ENCODE measurements at regions not wholly inside any gene's neighbourhood (a gene's known extent, or its start where the extent isn't known, plus 50 kb on each side); places are given as distances from the start of the nearest gene placed in this dataset.

GRCh38 chr1:195799016-195799415 is 809.2 kb downstream of the KCNT2 start:
- no peaks in the 10 kb centered on the region for H3K79me2 ChIP-seq (ENCODE audit: control insufficient read depth, low read length)
- TF ChIP-seq CTCF (IDR thresholded peaks at IDR 0.05; ENCODE audit: low read depth, low read length, poor library complexity, severe bottlenecking), result no peak
- no peak for TF ChIP-seq EZH2phosphoT487 (IDR thresholded peaks at IDR 0.05; ENCODE audit: borderline replicate concordance, low read length)
- H3K36me3 ChIP-seq (ENCODE audit: control insufficient read depth, low read length), result no peaks in the 10 kb centered on the region
- H3K4me3 ChIP-seq (ENCODE audit: low read length), result no peak overlapping the region
- no peaks in the 10 kb centered on the region for H4K20me1 ChIP-seq (ENCODE audit: control insufficient read depth, insufficient read depth, low read depth, low read length)
- H3K4me2 ChIP-seq (ENCODE audit: low read length), result no peak overlapping the region
- no peaks in the 10 kb centered on the region for H3K27me3 ChIP-seq (ENCODE audit: control insufficient read depth, low read length)
- no peak overlapping the region for H3K27ac ChIP-seq (ENCODE audit: low read depth, low read length)
- no peaks in the 10 kb centered on the region for H3K4me1 ChIP-seq (ENCODE audit: control insufficient read depth, low read length)
- no peaks in the 10 kb centered on the region for H3K9me2 ChIP-seq (replicated peaks; ENCODE audit: control insufficient read depth, low read length)
- H3K9me3 ChIP-seq (ENCODE audit: control insufficient read depth, insufficient read depth, low read length), result no peaks in the 10 kb centered on the region
- H3F3A ChIP-seq (ENCODE audit: control insufficient read depth, insufficient read depth), result no peaks in the 10 kb centered on the region

GRCh38 chr1:195794225-195794624 is 814.0 kb downstream of the KCNT2 start:
- Histone ChIP-seq H3F3A (ENCODE audit: control insufficient read depth, insufficient read depth) (no peaks in the 10 kb centered on the region), H3K79me2 (ENCODE audit: control insufficient read depth, low read length) (no peaks in the 10 kb centered on the region), H4K20me1 (ENCODE audit: control insufficient read depth, insufficient read depth, low read depth, low read length) (no peaks in the 10 kb centered on the region), H3K36me3 (ENCODE audit: control insufficient read depth, low read length) (no peaks in the 10 kb centered on the region), H3K4me3 (ENCODE audit: low read length) (no peak overlapping the region), H3K27me3 (ENCODE audit: control insufficient read depth, low read length) (no peaks in the 10 kb centered on the region), H3K9me2 (replicated peaks; ENCODE audit: control insufficient read depth, low read length) (no peaks in the 10 kb centered on the region), H3K4me2 (ENCODE audit: low read length) (no peak overlapping the region), H3K9me3 (ENCODE audit: control insufficient read depth, insufficient read depth, low read length) (peaks cover 10% of the 10 kb centered on the region; the same call in 1 of the 2 replicates), H3K27ac (ENCODE audit: low read depth, low read length) (no peak overlapping the region), H3K4me1 (ENCODE audit: control insufficient read depth, low read length) (no peaks in the 10 kb centered on the region)
- TF ChIP-seq CTCF (IDR thresholded peaks at IDR 0.05; ENCODE audit: low read depth, low read length, poor library complexity, severe bottlenecking), result no peak
- TF ChIP-seq EZH2phosphoT487 (IDR thresholded peaks at IDR 0.05; ENCODE audit: borderline replicate concordance, low read length), result no peak

- Histone ChIP-seq H4K20me1 (ENCODE audit: control insufficient read depth, insufficient read depth, low read depth, low read length) (no peaks in the 10 kb centered on the region), H3K9me3 (ENCODE audit: control insufficient read depth, insufficient read depth, low read length) (peaks cover 10% of the 10 kb centered on the region; the same call in 1 of the 2 replicates), H3K36me3 (ENCODE audit: control insufficient read depth, low read length) (no peaks in the 10 kb centered on the region), H3F3A (ENCODE audit: control insufficient read depth, insufficient read depth) (no peaks in the 10 kb centered on the region), H3K27ac (ENCODE audit: low read depth, low read length) (no peak overlapping the region), H3K4me2 (ENCODE audit: low read length) (no peak overlapping the region), H3K79me2 (ENCODE audit: control insufficient read depth, low read length) (no peaks in the 10 kb centered on the region), H3K9me2 (replicated peaks; ENCODE audit: control insufficient read depth, low read length) (no peaks in the 10 kb centered on the region), H3K4me3 (ENCODE audit: low read length) (no peak overlapping the region), H3K27me3 (ENCODE audit: control insufficient read depth, low read length) (no peaks in the 10 kb centered on the region), H3K4me1 (ENCODE audit: control insufficient read depth, low read length) (no peaks in the 10 kb centered on the region)
- TF ChIP-seq CTCF (IDR thresholded peaks at IDR 0.05; ENCODE audit: low read depth, low read length, poor library complexity, severe bottlenecking), result no peak
- TF ChIP-seq EZH2phosphoT487 (IDR thresholded peaks at IDR 0.05; ENCODE audit: borderline replicate concordance, low read length), result no peak
Observed at GRCh38 chr1:195791796-195792195, 816.4 kb downstream of the KCNT2 start.
